ENCODE measurements at regions not wholly inside any gene's neighbourhood (a gene's known extent, or its start where the extent isn't known, plus 50 kb on each side); places are given as distances from the start of the nearest gene placed in this dataset.

- TF ChIP-seq EP300 (IDR thresholded peaks at IDR 0.05) (no peak), POLR2A (IDR thresholded peaks at IDR 0.05; ENCODE audit: low read depth) (no peak)
Measured at GRCh38 chr3:81005992-81006391, 755.5 kb downstream of the GBE1 start.

Measured in esophagus muscularis mucosa (tissue), 2 donors.